Left lung (tissue), 4 donors: ENCODE measurements at regions not wholly inside any gene's neighbourhood (a gene's known extent, or its start where the extent isn't known, plus 50 kb on each side); places are given as distances from the start of the nearest gene placed in this dataset.

ENCODE experiments used
- ATAC-seq: fragments of 200-7000 bp; cut with Tn5 transposase; one replicate; pipeline ENCODE4 v1.9.1; 2020; ENCODE audit warnings: moderate library complexity
- DNase-seq, 4 donors: peaks; one replicate each; pipeline ENCODE4 v3.0.0-alpha.2; 2013 to 2020
- H3K27ac ChIP-seq, 2 donors: fragments of 200-600 bp; sonication (generic) in 1 of 2; one replicate each; pipeline versions ENCODE4 v1.5.0 to v1.8.0; 2020 to 2021
- H3K27me3 ChIP-seq, 2 donors: fragments of 200-600 bp; sonication (generic) in 1 of 2; one replicate each; pipeline versions ENCODE4 v1.5.0 to v1.8.0; 2020 to 2021
- H3K36me3 ChIP-seq, 2 donors: fragments of 200-600 bp; sonication (generic) in 1 of 2; one replicate each; pipeline versions ENCODE4 v1.5.0 to v1.8.0; 2020 to 2021
- H3K4me1 ChIP-seq, 2 donors: fragments of 200-600 bp; one replicate each; pipeline ENCODE4 v1.8.0; 2021
- H3K4me3 ChIP-seq, 2 donors: fragments of 200-600 bp; sonication (generic) in 1 of 2; one replicate each; pipeline versions ENCODE4 v1.5.0 to v1.8.0; 2020 to 2021; ENCODE audit warnings: mild to moderate bottlenecking in 1 of 2
- H3K9me3 ChIP-seq, 2 donors: fragments of 200-600 bp; sonication (generic) in 1 of 2; one replicate each; pipeline versions ENCODE4 v1.5.0 to v1.8.0; 2020 to 2021
- CTCF ChIP-seq, 2 donors: fragments of 200-600 bp; sonication (generic) in 1 of 2; IDR thresholded peaks; one replicate each; pipeline versions ENCODE4 v1.5.0 to v1.8.0; 2021; ENCODE audit warnings: antibody characterized with exemption in 2 of 2
- intact Hi-C, 2 donors: fragments of 100-400 bp; cut with DNase I; formaldehyde crosslinking; loops; one replicate each; pipeline versions ENCODE4 v1.11.2 to v1.14.2; 2022
- donor health status: DM: no; HTN: yes; CAD: no.
- donor health status: DM: no; HTN: no; CAD: no.

- DNase-seq, result no peak
- Histone ChIP-seq H3K4me1 (peaks cover 0 to 13% of the 10 kb centered on the region in 2 donors), H3K27ac (no peak overlapping the region), H3K36me3 (no peaks in the 10 kb centered on the region), H3K9me3 (no peaks in the 10 kb centered on the region), H3K4me3 (no peak overlapping the region), H3K27me3 (no peaks in the 10 kb centered on the region)
- TF ChIP-seq CTCF (IDR thresholded peaks at IDR 0.05), result no peak
- ATAC-seq, result no peak
- intact Hi-C loops, result no loop called here
Measured at GRCh38 chr15:93859176-93859575, 372.2 kb upstream of the MCTP2 start.

- intact Hi-C loops, result no loop called here
- DNase-seq, result no peak
- Histone ChIP-seq H3K4me3 (no peak overlapping the region), H3K27ac (no peak overlapping the region), H3K27me3 (no peaks in the 10 kb centered on the region), H3K9me3 (no peaks in the 10 kb centered on the region), H3K4me1 (no peaks in the 10 kb centered on the region), H3K36me3 (no peaks in the 10 kb centered on the region)
- no peak for ATAC-seq
- TF ChIP-seq CTCF (IDR thresholded peaks at IDR 0.05), result no peak
Measured at GRCh38 chr15:93855181-93855826, 376.1 kb upstream of the MCTP2 start.

DNA sequence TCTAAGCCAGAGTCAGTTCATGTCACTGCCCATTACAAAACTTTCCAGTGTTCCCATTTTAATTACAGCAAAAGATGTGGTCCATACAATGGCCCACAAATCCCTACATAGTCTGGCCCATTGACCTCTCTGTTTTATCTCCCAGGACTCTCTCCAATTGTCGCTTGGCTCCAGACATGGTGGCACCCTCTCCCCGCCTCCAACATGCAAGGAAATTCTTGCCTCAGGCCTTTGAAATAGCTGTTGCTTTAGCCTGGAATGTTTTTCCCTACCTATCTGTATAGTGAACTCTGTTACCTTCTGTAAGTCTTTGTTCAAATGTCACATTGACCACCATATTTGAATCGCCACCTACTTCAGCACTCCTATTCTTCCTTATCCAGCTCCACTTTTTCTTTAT is 377.3 kb upstream of the MCTP2 start:
- no peak overlapping the region for H3K27ac ChIP-seq
- H3K4me1 ChIP-seq, result no peaks in the 10 kb centered on the region
- intact Hi-C loops, result no loop called here
- no peaks in the 10 kb centered on the region for H3K9me3 ChIP-seq
- no peak overlapping the region for H3K4me3 ChIP-seq
- ATAC-seq (no peak), DNase-seq (no peak)
- no peaks in the 10 kb centered on the region for H3K36me3 ChIP-seq
- H3K27me3 ChIP-seq, result no peaks in the 10 kb centered on the region
- no peak for TF ChIP-seq CTCF (IDR thresholded peaks at IDR 0.05)

DNA sequence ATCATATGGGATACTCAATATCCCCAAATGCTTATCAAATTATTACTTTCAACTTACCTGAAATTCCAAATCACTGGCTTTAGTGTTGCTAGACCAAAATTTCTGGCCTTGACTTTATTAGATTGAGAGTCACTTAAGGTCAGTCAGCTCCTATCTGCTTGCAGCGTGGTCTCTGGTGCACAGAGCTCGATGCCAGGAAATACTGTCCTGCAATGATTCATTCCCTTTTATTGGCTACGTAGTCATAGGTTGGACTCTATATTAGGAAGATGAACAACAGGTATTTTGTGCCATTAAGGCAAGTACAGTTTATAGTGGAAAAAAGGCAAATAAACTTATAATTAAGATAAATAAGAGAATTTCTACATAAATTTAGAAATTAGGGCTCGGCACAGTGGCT is 378.6 kb upstream of the MCTP2 start:
- no peaks in the 10 kb centered on the region for H3K27me3 ChIP-seq
- intact Hi-C loops, result no loop called here
- H3K4me3 ChIP-seq, result no peak overlapping the region
- ATAC-seq (no peak), DNase-seq (no peak)
- no peaks in the 10 kb centered on the region for H3K9me3 ChIP-seq
- H3K27ac ChIP-seq, result no peak overlapping the region
- TF ChIP-seq CTCF (IDR thresholded peaks at IDR 0.05), result no peak
- no peaks in the 10 kb centered on the region for H3K36me3 ChIP-seq
- no peaks in the 10 kb centered on the region for H3K4me1 ChIP-seq

GRCh38 chr15:93848490-93848889 is 382.9 kb upstream of the MCTP2 start:
- no peaks in the 10 kb centered on the region for H3K27me3 ChIP-seq
- no peak for ATAC-seq
- intact Hi-C loops, result no loop called here
- no peaks in the 10 kb centered on the region for H3K9me3 ChIP-seq
- H3K36me3 ChIP-seq, result no peaks in the 10 kb centered on the region
- no peaks in the 10 kb centered on the region for H3K4me1 ChIP-seq
- no peak for TF ChIP-seq CTCF (IDR thresholded peaks at IDR 0.05)
- no peak overlapping the region for H3K4me3 ChIP-seq
- DNase-seq, result no peak
- no peak overlapping the region for H3K27ac ChIP-seq
